CD14-positive monocyte (primary cell): ENCODE measurements at regions not wholly inside any gene's neighbourhood (a gene's known extent, or its start where the extent isn't known, plus 50 kb on each side); places are given as distances from the start of the nearest gene placed in this dataset.

Source experiments
- DNase-seq, 3 donors: peaks; one replicate each; pipeline ENCODE4 v3.0.0-alpha.2; 2011 to 2022
- H2AFZ ChIP-seq: 2 replicates; pipeline ENCODE4 v1.6.0; 2012; ENCODE audit warnings: mild to moderate bottlenecking, low read depth, low read length, inconsistent platforms; ENCODE audit not compliant: insufficient read depth, poor library complexity, severe bottlenecking
- H3K27ac ChIP-seq, 2 donors: 1 replicate in 1 of 2; 2 replicates in 1 of 2; pipeline ENCODE4 v1.5.1; 2012 to 2013; ENCODE audit warnings: low read length in 2 of 2, control low read depth in 1 of 2, inconsistent platforms in 1 of 2, low read depth in 1 of 2, mild to moderate bottlenecking in 1 of 2
- H3K27me3 ChIP-seq, 2 donors: one replicate each; pipeline versions ENCODE4 v1.6.0 to v1.6.1; 2011 to 2013; ENCODE audit warnings: low read length in 2 of 2; ENCODE audit not compliant: control insufficient read depth in 2 of 2, insufficient read depth in 2 of 2
- H3K36me3 ChIP-seq, 2 donors: replicated peaks in 1 of 2; 1 replicate in 1 of 2; 2 replicates in 1 of 2; pipeline versions ENCODE4 v1.5.1 to v1.6.1; 2012 to 2013; ENCODE audit warnings: low read length in 2 of 2, control low read depth in 1 of 2, inconsistent platforms in 1 of 2, mild to moderate bottlenecking in 1 of 2; ENCODE audit not compliant: insufficient read depth in 2 of 2, control insufficient read depth in 1 of 2
- H3K4me1 ChIP-seq, 2 donors: 1 replicate in 1 of 2; 2 replicates in 1 of 2; pipeline versions ENCODE4 v1.5.1 to v1.6.1; 2012 to 2013; ENCODE audit warnings: low read length in 2 of 2, control low read depth in 1 of 2, inconsistent platforms in 1 of 2, mild to moderate bottlenecking in 1 of 2, moderate library complexity in 1 of 2; ENCODE audit not compliant: insufficient read depth in 2 of 2, control insufficient read depth in 1 of 2
- H3K4me2 ChIP-seq: replicated peaks from 2 replicates; pipeline ENCODE3; 2012; ENCODE audit warnings: low read length, moderate library complexity, mild to moderate bottlenecking; ENCODE audit not compliant: poor library complexity, severe bottlenecking; ENCODE audit errors: extremely low read depth
- H3K4me3 ChIP-seq, 3 experiments: fragments of 200-600 bp in 1 of 3; sonication (generic) in 1 of 3; replicated peaks in 1 of 3; 1 replicate in 2 of 3; 2 replicates in 1 of 3; pipeline ENCODE4 v1.5.1; 2011 to 2013; ENCODE audit warnings: low read length in 3 of 3, mild to moderate bottlenecking in 3 of 3, control low read depth in 2 of 3, low read depth in 2 of 3, inconsistent platforms in 1 of 3, moderate library complexity in 1 of 3
- H3K79me2 ChIP-seq: 2 replicates; pipeline ENCODE4 v1.6.0; 2012; ENCODE audit warnings: mild to moderate bottlenecking, control low read depth, inconsistent platforms, low read length, moderate library complexity; ENCODE audit not compliant: insufficient read depth
- H3K9ac ChIP-seq: 2 replicates; pipeline ENCODE4 v1.6.0; 2017; ENCODE audit warnings: low read length, mild to moderate bottlenecking; ENCODE audit not compliant: insufficient read depth, poor library complexity, severe bottlenecking
- H3K9me3 ChIP-seq, 2 donors: replicated peaks in 1 of 2; 1 replicate in 1 of 2; 2 replicates in 1 of 2; pipeline versions ENCODE4 v1.5.1 to v1.6.1; 2012 to 2013; ENCODE audit warnings: low read length in 2 of 2, control low read depth in 1 of 2; ENCODE audit not compliant: control insufficient read depth in 1 of 2, insufficient read depth in 1 of 2
- H4K20me1 ChIP-seq: 2 replicates; pipeline ENCODE4 v1.6.0; 2012; ENCODE audit warnings: mild to moderate bottlenecking, low read length, control low read depth, moderate library complexity; ENCODE audit not compliant: insufficient read depth
- H3K27ac Mint-ChIP-seq, 7 donors: one replicate each; pipeline ENCODE4 v1.8.0; 2020; ENCODE audit warnings: mild to moderate bottlenecking in 7 of 7, mixed read lengths in 7 of 7, moderate library complexity in 6 of 7, inconsistent platforms in 2 of 7
- H3K27me3 Mint-ChIP-seq, 3 donors: one replicate each; pipeline ENCODE4 v1.8.0; 2021 to 2022; ENCODE audit warnings: low read depth in 3 of 3, mild to moderate bottlenecking in 3 of 3, mixed read lengths in 3 of 3, moderate library complexity in 3 of 3, inconsistent platforms in 1 of 3
- H3K36me3 Mint-ChIP-seq, 2 donors: one replicate each; pipeline ENCODE4 v1.8.0; 2020; ENCODE audit warnings: mixed read lengths in 2 of 2, inconsistent platforms in 1 of 2, mild to moderate bottlenecking in 1 of 2
- H3K4me1 Mint-ChIP-seq: one replicate; pipeline ENCODE4 v1.8.0; 2020; ENCODE audit warnings: mild to moderate bottlenecking, mixed read lengths
- H3K4me3 Mint-ChIP-seq, 2 donors: one replicate each; pipeline ENCODE4 v1.8.0; 2020; ENCODE audit warnings: mild to moderate bottlenecking in 2 of 2, mixed read lengths in 2 of 2, moderate library complexity in 1 of 2
- H3K9me3 Mint-ChIP-seq, 7 donors: one replicate each; pipeline ENCODE4 v1.8.0; 2020 to 2022; ENCODE audit warnings: mixed read lengths in 7 of 7, mild to moderate bottlenecking in 6 of 7, moderate library complexity in 6 of 7, inconsistent platforms in 2 of 7
- WGBS: methylation state at CpG from one replicate; pipeline ENCODE4 v1.1.5; 2013; ENCODE audit warnings: missing lambda C conversion rate; ENCODE audit not compliant: insufficient coverage; 5-methylcytosine and 5-hydroxymethylcytosine counted together
- intact Hi-C, 2 donors: fragments of 100-400 bp; cut with micrococcal nuclease; formaldehyde crosslinking; loops; one replicate each; pipeline versions ENCODE4 v1.15.0 to v1.15.1; 2023
- TF ChIP-seq, protein P1 (sequence below): fragments of 200-600 bp; IDR thresholded peaks from one replicate; pipeline ENCODE4 v1.8.0; 2022; ENCODE audit warnings: antibody characterized with exemption, mild to moderate bottlenecking

DNA sequence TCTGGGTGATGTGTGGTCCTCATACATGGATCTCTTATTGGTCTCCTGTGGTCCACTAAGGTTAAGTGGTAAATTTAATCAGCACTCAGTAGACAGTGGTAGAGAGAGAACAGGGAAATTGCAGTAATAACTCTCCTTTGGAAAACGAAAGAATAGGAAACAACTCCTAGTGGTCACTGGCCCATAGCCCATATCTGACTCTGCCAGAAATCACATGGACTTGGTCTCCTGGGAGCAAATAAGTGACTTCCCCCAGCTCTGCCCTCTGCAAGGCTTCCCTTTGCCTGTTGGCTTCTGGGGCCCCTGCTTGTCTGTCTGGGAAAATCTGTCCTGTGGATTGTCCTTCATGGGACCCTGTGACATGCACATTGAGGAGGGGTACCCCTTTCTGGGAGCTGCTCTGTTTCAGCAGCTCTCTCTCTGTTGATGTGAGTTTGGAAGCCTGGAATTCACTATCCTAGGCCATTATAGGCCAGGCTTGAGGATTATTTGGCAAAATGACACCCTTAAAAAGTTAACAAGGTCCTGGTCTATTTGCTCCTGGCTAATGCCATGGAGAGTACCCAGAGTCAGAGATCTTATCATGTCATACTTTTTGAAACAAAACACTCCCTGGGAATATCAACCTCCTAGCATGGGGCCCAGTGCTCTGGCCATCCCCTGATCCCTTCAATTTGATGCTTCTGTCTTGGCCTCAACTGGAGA is 58.0 kb upstream of the HNF1B start:
- Mint-ChIP-seq H3K27ac (no peak overlapping the region), H3K4me1 (peaks cover 4% of the 10 kb centered on the region), H3K9me3 (peaks cover 0 to 2% (median 0%) of the 10 kb centered on the region in 7 donors), H3K4me3 (no peak overlapping the region), H3K36me3 (no peaks in the 10 kb centered on the region), H3K27me3 (peaks cover 0 to 4% (median 2%) of the 10 kb centered on the region in 3 donors)
- TF ChIP-seq, protein P1, sequence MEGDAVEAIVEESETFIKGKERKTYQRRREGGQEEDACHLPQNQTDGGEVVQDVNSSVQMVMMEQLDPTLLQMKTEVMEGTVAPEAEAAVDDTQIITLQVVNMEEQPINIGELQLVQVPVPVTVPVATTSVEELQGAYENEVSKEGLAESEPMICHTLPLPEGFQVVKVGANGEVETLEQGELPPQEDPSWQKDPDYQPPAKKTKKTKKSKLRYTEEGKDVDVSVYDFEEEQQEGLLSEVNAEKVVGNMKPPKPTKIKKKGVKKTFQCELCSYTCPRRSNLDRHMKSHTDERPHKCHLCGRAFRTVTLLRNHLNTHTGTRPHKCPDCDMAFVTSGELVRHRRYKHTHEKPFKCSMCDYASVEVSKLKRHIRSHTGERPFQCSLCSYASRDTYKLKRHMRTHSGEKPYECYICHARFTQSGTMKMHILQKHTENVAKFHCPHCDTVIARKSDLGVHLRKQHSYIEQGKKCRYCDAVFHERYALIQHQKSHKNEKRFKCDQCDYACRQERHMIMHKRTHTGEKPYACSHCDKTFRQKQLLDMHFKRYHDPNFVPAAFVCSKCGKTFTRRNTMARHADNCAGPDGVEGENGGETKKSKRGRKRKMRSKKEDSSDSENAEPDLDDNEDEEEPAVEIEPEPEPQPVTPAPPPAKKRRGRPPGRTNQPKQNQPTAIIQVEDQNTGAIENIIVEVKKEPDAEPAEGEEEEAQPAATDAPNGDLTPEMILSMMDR = no peak
- Histone ChIP-seq H3K9me3 (no peaks in the 10 kb centered on the region), H3K4me2 (no peak overlapping the region), H3K4me3 (no peak overlapping the region), H3K27ac (no peak overlapping the region), H3K36me3 (no peaks in the 10 kb centered on the region), H4K20me1 (no peaks in the 10 kb centered on the region), H3K4me1 (no peaks in the 10 kb centered on the region), H3K9ac (no peak overlapping the region), H2AFZ (no peak overlapping the region), H3K27me3 (no peaks in the 10 kb centered on the region), H3K79me2 (no peaks in the 10 kb centered on the region)
- intact Hi-C loops = no loop called here
- DNase-seq = no peak
- WGBS = 0% methylated on average over 1 of the region's 1 CpG

DNA sequence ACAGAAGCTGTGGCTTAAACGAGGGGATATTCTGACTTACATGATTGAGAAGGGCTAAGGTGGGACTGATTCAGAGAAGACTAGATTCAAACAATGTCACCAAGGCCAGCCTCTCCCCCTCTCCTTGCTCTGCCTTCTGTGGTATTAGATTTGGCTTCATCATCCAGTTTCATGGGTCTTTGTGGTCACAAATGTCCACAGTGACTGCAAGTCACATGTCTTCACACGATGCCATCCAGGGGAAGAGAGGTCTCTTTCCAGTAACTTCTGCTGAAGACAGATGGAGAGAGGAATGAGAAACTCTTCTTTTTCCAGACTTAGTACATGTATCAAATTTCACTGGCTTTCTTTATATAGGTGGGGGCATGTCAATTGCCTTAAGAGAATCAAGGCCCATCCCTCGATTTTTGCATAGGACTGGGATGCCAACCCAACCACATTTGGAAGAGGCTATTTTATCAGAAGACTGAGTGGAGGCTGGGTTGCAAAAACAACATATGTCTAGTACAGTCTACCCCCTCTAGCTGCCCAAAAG is 57.3 kb upstream of the HNF1B start:
- H3K27me3 Mint-ChIP-seq = peaks cover 0 to 4% (median 2%) of the 10 kb centered on the region in 3 donors
- no peak overlapping the region for H3K27ac ChIP-seq
- no peaks in the 10 kb centered on the region for H3K9me3 ChIP-seq
- TF ChIP-seq, protein P1 = no peak
- H3K79me2 ChIP-seq = no peaks in the 10 kb centered on the region
- no peak overlapping the region for H3K27ac Mint-ChIP-seq
- WGBS = 100% methylated on average over 1 of the region's 3 CpGs
- no peak overlapping the region for H3K4me2 ChIP-seq
- H3K9ac ChIP-seq = no peak overlapping the region
- intact Hi-C loops = no loop called here
- no peaks in the 10 kb centered on the region for H3K27me3 ChIP-seq
- H3K4me1 ChIP-seq = no peaks in the 10 kb centered on the region
- H3K4me1 Mint-ChIP-seq = peaks cover 4% of the 10 kb centered on the region
- peaks cover 0 to 5% (median 0%) of the 10 kb centered on the region in 7 donors for H3K9me3 Mint-ChIP-seq
- H2AFZ ChIP-seq = peak overlapping the region; percentile 35
- H3K4me3 ChIP-seq = no peak overlapping the region
- DNase-seq = no peak
- no peaks in the 10 kb centered on the region for H3K36me3 Mint-ChIP-seq
- no peaks in the 10 kb centered on the region for H3K36me3 ChIP-seq
- no peak overlapping the region for H3K4me3 Mint-ChIP-seq
- H4K20me1 ChIP-seq = no peaks in the 10 kb centered on the region
